Vagina (tissue), 2 donors: ENCODE measurements at regions not wholly inside any gene's neighbourhood (a gene's known extent, or its start where the extent isn't known, plus 50 kb on each side); places are given as distances from the start of the nearest gene placed in this dataset.

Experiments
- DNase-seq, 2 donors: peaks; one replicate each; pipeline ENCODE4 v3.0.0-alpha.2; 2017; ENCODE audit errors: extremely low spot score in 2 of 2
- H3K27ac ChIP-seq: fragments of 200-600 bp; sonication (generic); one replicate; pipeline ENCODE4 v1.5.1; 2019
- H3K27me3 ChIP-seq: fragments of 200-600 bp; sonication (generic); one replicate; pipeline ENCODE4 v1.5.1; 2019
- H3K36me3 ChIP-seq, 2 donors: fragments of 200-600 bp; sonication (generic); one replicate each; pipeline ENCODE4 v1.5.1; 2017 to 2019
- H3K4me1 ChIP-seq: fragments of 200-600 bp; sonication (generic); one replicate; pipeline ENCODE4 v1.5.1; 2019
- H3K4me3 ChIP-seq, 2 donors: fragments of 200-600 bp; sonication (generic); 1 replicate in 1 of 2; 2 replicates in 1 of 2; pipeline ENCODE4 v1.5.1; 2016 to 2019
- H3K9me3 ChIP-seq: fragments of 200-600 bp; sonication (generic); one replicate; pipeline ENCODE4 v1.5.1; 2019
- POLR2A ChIP-seq, 2 donors: fragments of 450-650 bp; IDR thresholded peaks; one replicate each; pipeline ENCODE4 v1.6.1; 2017; ENCODE audit warnings: antibody characterized with exemption in 2 of 2, mild to moderate bottlenecking in 2 of 2, moderate library complexity in 2 of 2
- POLR2AphosphoS5 ChIP-seq, 2 donors: sonication (generic); formaldehyde crosslinking; IDR thresholded peaks; one replicate each; pipeline ENCODE4 v1.9.0; 2017; ENCODE audit warnings: antibody characterized with exemption in 2 of 2, mild to moderate bottlenecking in 2 of 2, low read depth in 1 of 2; ENCODE audit not compliant: insufficient read depth in 1 of 2
- intact Hi-C: fragments of 100-400 bp; cut with DNase I; formaldehyde crosslinking; loops from one replicate; pipeline ENCODE4 v1.15.1; 2023
- TF ChIP-seq, protein P1 (sequence below), 3 experiments: fragments of 450-650 bp in 2 of 3; fragments of 200-600 bp in 1 of 3; sonication (generic) in 1 of 3; IDR thresholded peaks; one replicate each; pipeline ENCODE4 v1.5.1; 2017 to 2019; ENCODE audit warnings: antibody characterized with exemption in 3 of 3, mild to moderate bottlenecking in 2 of 3, moderate library complexity in 2 of 3

DNA sequence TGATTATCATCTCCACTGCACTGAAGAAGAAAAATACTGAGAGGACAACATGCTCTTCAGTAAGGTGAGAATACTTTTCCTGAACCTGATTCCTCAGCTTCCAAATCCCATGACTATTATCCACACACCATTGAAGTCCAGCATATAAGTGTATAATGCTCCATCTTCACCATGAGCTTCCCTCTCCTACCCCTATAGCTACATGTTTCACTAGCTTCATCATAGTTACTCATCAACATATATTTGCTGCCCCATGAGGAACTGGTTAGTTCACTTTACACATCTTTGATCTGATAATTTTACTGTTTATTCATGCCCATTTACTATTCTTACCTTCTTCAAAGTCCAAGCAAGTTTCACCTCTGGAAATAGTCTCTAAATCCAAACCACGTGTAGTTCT, 908.5 kb upstream of the SEMA6D start:
- Histone ChIP-seq H3K27ac (no peak overlapping the region), H3K9me3 (no peaks in the 10 kb centered on the region), H3K4me3 (no peak overlapping the region), H3K36me3 (no peaks in the 10 kb centered on the region), H3K27me3 (no peaks in the 10 kb centered on the region), H3K4me1 (no peaks in the 10 kb centered on the region)
- intact Hi-C loops = no loop called here
- TF ChIP-seq POLR2A (IDR thresholded peaks at IDR 0.05) (no peak), POLR2AphosphoS5 (IDR thresholded peaks at IDR 0.05; ENCODE audit: insufficient read depth in 1 of 2, low read depth in 1 of 2) (no peak)
- TF ChIP-seq, protein P1, sequence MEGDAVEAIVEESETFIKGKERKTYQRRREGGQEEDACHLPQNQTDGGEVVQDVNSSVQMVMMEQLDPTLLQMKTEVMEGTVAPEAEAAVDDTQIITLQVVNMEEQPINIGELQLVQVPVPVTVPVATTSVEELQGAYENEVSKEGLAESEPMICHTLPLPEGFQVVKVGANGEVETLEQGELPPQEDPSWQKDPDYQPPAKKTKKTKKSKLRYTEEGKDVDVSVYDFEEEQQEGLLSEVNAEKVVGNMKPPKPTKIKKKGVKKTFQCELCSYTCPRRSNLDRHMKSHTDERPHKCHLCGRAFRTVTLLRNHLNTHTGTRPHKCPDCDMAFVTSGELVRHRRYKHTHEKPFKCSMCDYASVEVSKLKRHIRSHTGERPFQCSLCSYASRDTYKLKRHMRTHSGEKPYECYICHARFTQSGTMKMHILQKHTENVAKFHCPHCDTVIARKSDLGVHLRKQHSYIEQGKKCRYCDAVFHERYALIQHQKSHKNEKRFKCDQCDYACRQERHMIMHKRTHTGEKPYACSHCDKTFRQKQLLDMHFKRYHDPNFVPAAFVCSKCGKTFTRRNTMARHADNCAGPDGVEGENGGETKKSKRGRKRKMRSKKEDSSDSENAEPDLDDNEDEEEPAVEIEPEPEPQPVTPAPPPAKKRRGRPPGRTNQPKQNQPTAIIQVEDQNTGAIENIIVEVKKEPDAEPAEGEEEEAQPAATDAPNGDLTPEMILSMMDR (IDR thresholded peaks at IDR 0.05) = no peak
- no peak for DNase-seq

DNA sequence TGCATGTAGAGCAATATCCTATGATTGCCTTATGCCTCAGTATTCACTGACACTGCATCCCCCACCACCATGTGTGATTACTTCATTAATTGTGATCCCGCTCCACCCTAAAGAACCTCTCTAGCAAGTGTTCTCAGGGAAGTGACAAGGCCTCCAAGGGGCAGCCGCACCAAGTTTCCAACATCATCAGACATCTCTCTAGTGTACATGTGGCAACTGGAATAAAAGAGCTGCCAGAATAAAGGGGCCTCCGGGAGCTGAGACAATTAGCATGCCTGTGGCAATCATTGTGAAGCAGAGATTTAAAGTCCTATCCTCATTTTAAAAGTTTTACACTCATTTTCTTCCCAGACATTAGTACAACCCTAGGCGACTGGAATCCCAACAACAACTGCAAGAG, 902.1 kb upstream of the SEMA6D start:
- intact Hi-C loops = no loop called here
- Histone ChIP-seq H3K4me1 (no peaks in the 10 kb centered on the region), H3K27me3 (no peaks in the 10 kb centered on the region), H3K27ac (no peak overlapping the region), H3K36me3 (no peaks in the 10 kb centered on the region), H3K4me3 (no peak overlapping the region), H3K9me3 (no peaks in the 10 kb centered on the region)
- DNase-seq = no peak
- TF ChIP-seq, protein P1 (IDR thresholded peaks at IDR 0.05) = no peak
- TF ChIP-seq POLR2AphosphoS5 (IDR thresholded peaks at IDR 0.05; ENCODE audit: insufficient read depth in 1 of 2, low read depth in 1 of 2) = no peak
- TF ChIP-seq POLR2A (IDR thresholded peaks at IDR 0.05) = no peak

DNA sequence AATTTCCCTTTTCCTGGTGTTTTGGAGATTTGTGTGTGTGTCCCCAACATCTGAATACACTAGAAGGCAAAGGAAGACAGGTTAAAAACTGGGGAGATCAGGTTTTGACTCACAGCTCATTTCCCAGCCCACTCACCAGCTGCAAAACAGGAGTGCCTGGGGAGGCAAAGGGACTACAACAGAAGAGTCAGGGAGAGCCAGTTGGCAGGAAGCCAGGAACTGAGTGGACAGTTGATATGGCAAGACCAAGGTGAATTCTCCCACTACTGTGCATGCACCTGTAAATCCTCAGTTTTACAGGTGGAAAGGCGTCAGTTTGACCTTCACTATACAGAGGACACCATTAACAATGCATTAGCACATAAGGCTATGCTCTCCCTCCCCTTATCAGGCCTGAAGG, 901.5 kb upstream of the SEMA6D start:
- Histone ChIP-seq H3K4me3 (no peak overlapping the region), H3K4me1 (no peaks in the 10 kb centered on the region), H3K36me3 (no peaks in the 10 kb centered on the region), H3K9me3 (no peaks in the 10 kb centered on the region), H3K27ac (no peak overlapping the region), H3K27me3 (no peaks in the 10 kb centered on the region)
- intact Hi-C loops = no loop called here
- no peak for DNase-seq
- TF ChIP-seq POLR2A (IDR thresholded peaks at IDR 0.05) (no peak), POLR2AphosphoS5 (IDR thresholded peaks at IDR 0.05; ENCODE audit: insufficient read depth in 1 of 2, low read depth in 1 of 2) (no peak)
- TF ChIP-seq, protein P1 (IDR thresholded peaks at IDR 0.05) = no peak

DNA sequence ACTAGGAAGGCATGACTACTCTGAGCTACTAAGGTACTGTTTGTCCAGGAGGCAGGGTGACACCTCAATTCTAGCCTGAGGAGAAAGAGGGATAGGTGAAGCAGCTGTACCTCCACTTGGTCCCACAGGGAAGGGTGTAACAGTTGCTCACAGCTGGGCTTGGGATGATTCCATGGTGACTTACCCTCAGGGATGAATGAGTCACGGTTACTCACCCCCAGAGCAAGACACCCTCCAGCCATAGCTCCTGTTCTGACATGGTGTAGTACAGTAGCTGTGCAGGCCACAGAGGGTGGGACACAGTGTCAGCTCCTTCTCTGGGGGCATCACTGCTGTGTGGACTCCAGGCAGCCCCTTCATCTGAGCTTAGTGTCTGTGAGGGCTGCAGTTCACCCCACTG, 868.6 kb upstream of the SEMA6D start:
- Histone ChIP-seq H3K9me3 (no peaks in the 10 kb centered on the region), H3K27ac (no peak overlapping the region), H3K4me1 (no peaks in the 10 kb centered on the region), H3K4me3 (no peak overlapping the region), H3K27me3 (no peaks in the 10 kb centered on the region), H3K36me3 (no peaks in the 10 kb centered on the region)
- no peak for DNase-seq
- intact Hi-C loops = no loop called here
- no peak for TF ChIP-seq POLR2AphosphoS5 (IDR thresholded peaks at IDR 0.05; ENCODE audit: insufficient read depth in 1 of 2, low read depth in 1 of 2)
- TF ChIP-seq, protein P1 (IDR thresholded peaks at IDR 0.05) = no peak
- TF ChIP-seq POLR2A (IDR thresholded peaks at IDR 0.05) = no peak

DNA sequence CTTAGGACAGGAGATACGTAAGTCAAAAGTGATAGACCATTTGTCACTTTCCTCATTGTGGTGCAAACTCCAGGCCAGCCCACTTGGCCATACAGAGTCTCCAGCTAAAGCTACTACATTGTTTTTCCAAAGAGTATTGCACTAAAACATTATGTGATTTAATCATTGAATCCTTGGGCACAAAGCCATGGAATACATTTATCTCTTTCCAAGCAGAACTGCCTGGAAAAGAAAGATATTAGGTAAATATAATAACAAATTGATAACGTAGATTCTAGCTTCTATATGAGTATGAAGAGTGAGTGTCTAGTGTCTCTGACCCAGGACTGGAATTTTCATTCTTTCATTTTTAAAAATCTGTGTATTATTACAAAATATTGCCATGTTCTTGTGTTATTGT, 863.7 kb upstream of the SEMA6D start:
- intact Hi-C loops = no loop called here
- Histone ChIP-seq H3K4me3 (no peak overlapping the region), H3K9me3 (no peaks in the 10 kb centered on the region)

More for the DNA sequence above, 863.7 kb upstream of the SEMA6D start:
- Histone ChIP-seq H3K27me3 (no peaks in the 10 kb centered on the region), H3K27ac (no peak overlapping the region), H3K36me3 (no peaks in the 10 kb centered on the region), H3K4me1 (no peaks in the 10 kb centered on the region)
- DNase-seq = no peak
- no peak for TF ChIP-seq POLR2AphosphoS5 (IDR thresholded peaks at IDR 0.05; ENCODE audit: insufficient read depth in 1 of 2, low read depth in 1 of 2)
- no peak for TF ChIP-seq POLR2A (IDR thresholded peaks at IDR 0.05)
